HG02763 (cell line): ENCODE measurements at regions not wholly inside any gene's neighbourhood (a gene's known extent, or its start where the extent isn't known, plus 50 kb on each side); places are given as distances from the start of the nearest gene placed in this dataset.

Experiments
- ATAC-seq: cut with Tn5 transposase; IDR thresholded peaks from one replicate; pipeline ENCODE4 v1.9.1; 2021; ENCODE audit warnings: mild to moderate bottlenecking, moderate library complexity; ENCODE audit not compliant: unreplicated experiment

DNA sequence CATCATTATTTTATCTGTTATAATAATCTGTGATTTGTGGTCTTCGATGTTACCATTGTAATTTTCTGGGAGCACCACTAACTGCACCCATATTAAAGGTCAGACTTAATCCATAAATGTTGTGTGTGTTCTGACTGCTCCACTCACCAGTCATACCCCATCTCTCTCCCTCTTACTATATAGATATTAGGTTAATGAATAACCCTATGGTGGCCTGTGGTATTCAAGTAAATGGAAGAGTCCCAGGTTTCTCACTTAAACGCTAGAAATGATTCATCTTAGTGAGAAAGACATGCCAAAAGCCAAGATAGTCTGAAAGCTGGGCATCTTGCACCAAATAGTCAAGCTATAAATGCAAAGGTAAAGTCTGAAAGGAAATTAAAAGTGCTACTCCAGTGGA lies 1358.5 kb downstream of the ROBO2 start:
- no peak for ATAC-seq

DNA sequence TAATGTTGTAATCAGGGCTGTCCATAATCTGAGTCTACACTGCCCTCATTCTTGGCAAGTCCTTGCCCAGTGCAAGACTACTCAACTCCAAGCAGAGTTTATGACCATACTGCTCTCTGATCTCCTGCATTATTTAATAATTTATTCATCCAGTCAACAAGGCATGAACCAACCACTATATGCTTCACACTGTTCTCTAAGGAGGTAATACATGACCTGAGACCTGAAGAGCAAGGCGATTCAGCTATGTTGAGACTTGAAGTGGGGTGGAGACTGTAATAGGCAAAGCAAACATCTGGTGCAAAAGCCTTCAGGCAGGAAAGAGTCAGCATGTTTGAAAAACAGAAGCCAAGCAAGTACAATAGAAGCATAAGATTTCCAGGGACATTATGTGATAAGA lies 1362.8 kb downstream of the ROBO2 start:
- no peak for ATAC-seq

DNA sequence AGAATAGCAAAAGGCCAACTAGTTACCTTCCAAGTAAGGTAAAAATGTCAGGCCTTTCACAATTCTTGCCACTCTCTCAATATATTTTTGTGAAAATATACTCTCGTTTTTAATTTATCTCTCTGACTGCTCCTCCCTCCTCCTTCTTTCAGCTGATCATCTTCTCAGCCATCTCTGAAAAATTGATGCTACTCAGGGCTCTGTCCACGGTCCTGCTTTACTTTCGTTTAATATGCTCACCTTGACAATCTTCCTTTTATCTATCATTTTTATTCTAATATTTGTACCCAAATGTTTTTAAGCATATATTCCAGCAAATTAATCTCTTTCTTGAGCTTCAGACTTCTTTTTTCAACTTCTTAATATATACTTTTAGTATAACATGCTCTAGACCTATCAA lies 1362.1 kb downstream of the ROBO1 start:
- ATAC-seq, result no peak

DNA sequence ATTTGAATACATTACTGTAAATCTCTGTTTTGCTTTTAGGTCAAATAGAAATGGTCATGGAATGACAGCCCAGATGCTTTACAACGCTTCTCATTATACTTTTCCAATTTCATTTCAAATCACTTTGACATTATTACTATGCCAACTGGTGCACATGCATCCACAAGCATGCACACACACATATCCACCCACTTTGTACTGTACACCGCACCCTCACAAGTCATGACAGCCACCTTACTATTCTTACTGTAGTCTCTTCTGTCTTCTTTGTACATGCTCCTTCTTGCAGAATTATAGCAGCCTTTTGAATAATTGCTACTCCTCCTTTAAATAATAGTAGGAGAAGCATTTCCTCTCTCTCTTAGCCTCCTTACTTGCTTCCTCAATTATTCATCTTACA lies 1361.4 kb downstream of the ROBO1 start:
- ATAC-seq, result no peak

DNA sequence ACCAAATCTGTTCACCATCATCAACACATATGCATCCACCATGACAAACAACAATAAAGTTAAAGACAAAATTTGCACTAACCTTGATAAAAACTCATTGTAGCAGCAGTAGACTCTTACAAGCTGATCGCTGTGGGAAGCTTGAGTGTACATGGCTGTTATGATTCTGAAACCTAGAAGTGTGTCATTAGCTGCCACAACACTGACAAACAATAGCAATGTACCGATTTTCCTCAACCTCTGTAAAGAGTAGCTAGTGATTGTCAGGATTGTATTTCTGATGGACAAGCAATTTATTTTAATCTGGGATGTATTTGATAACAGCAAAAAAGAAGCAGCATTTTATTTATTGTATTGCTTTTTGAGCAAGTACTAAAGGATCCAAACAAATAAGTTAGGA lies 1357.7 kb downstream of the ROBO1 start:
- ATAC-seq, result no peak

DNA sequence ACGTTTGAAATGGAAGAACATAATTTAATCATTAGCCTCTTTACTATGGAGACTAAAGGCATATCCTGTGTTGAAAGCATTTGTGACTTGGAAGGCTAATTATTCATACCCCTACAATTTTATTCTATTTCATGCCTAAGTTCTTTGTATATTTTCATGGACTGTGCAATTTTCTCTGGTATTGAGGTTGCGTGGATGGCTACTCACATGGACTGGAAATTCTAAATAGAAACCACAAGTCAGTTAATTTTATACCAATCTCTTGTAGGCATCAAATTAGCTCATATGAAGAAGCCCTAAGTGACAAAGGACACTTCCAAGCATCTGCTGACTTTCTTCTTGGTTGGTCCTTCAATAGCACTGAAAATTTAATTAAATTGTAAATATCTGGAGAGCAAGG lies 1353.5 kb downstream of the ROBO1 start:
- no peak for ATAC-seq

DNA sequence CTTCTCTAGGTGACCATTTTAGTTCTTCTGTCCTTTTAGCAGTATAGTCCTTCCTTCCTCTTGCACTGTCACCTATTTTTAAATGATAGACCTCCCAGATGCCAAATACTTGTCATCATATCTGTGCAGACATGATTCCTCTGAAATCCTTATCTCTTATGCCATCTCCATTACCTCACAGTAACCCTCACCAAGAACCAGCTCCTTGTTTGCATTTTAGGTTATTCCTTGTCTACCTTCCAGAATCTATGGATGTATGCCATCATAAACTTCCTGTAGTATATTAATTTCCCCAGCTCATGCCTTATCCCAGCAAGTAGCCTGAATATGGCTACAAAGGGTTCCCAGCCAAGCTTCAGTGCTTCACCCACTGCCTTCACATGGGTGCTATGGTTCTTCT lies 1347.2 kb downstream of the ROBO1 start:
- no peak for ATAC-seq

DNA sequence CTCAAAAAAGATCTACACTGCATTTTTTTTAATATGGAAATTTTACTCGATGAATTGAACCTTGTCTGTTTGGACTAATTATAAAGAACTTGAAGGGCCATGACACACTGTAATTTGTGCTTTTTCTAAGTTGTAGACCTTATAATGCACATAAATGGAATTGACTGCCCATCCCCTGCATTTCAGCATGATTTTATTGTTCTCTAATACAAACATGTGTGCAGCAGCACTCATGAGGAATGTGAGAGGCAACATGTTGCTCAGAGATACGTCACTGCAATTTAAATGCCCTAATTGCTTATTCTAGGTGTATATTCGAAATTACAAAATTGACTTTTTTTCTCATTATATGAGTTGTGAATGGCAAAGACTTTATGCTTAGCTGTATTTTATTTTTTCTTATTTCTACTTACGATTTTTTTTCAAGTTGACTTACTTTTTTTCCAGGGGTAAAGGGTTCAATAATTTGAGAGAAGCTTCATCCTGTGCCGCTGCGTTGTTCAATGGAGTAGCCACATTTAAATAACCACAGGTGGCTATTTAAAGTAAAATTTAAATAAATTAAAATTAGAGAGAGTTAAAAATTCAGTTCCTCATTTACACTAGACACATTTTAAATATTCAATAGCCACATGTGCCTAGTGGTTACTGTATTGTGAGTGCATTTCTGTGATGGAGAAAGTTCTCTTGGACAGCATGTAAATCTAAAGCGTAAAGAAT lies 1346.4 kb downstream of the ROBO1 start:
- no peak for ATAC-seq

DNA sequence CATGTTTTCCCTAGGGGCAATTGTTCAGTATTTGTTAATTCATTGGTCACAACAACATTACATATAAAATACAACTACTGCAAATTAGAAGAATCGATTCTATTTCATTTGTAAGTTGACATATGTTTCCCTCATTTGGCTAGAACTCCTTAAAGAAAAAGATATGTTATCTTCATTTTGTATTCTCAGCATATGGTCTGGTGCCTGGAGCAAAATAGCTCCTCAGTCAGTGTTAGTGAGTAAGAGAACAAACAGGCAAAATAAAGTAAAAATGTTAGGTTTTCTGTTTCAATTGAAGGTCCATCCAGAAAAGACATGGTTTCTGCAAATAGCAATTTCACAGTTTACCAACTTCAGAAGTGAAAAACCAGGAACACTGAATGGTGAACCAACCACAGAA lies 1343.1 kb downstream of the ROBO1 start:
- no peak for ATAC-seq

DNA sequence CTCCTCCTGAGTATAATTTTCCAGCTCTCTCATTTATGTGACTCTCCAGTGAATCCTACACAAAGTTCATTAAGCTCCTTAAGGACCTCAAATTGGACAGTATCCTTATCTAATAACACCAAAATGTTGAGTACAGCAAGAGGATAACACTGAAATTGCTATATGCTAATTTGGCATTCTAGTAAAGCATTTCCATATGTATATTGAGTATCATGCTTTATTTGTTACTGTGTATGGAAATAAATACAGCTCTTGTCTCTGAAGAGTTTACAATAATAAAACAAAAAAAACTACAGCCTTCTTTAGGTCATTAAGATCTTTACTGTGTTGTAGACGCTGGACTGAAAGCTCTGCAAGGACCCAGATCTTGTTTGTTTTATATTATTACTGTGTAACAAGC lies 1341.3 kb downstream of the ROBO1 start:
- ATAC-seq, result no peak

DNA sequence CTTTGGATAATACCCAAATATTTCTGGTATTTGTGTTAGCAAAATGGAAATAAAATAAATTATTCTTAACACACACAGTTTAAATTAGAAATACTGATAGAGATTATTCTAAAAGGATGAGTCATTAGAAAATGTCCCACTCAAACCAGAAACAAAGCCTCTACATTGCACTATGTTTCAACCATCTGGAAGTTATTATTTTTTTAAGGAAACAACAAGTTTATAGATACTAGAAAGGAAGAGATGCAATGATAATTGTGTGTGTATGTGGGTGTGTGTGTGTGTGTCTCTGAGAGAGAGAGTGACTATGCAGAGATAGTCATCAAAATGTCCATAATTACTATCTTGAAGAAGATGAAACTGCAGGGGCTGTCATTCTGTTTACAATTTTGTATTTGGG lies 1340.5 kb downstream of the ROBO1 start:
- no peak for ATAC-seq

DNA sequence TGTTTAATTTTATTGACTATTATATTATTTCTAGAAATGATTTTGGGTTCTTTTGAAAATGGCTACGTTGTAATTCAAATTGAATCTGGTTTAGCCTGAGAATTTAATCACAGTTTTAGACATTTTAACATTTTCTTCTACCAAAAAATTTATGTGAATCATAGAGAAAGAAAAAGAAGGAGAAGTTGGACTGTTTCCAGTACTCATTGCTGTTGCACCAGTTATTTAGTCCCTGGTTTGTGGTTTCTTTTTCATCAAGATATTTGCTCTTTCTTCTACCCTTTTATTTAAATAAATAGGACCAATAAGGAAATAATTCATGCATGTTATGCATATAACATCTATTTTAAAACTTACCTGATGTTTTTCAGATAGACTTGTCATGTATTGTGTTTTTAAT lies 1337.1 kb downstream of the ROBO1 start:
- no peak for ATAC-seq

DNA sequence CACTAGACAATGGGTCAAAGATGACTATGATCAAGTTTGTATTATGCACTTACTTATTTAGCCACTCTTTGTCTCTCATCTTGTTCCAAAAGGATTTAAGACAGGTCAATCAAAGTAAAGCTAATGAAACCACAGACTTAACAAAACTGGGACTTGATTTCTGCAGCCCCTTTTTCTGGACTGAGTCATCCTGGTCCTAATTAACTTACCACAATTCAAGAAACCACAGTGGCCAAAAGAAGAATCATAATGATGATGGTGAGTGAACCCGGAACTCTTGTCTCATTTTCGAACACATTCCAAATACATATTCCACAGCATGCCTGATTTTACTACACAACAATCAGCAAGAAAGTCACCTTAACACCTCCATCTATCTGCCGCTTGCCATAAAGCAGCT lies 1333.0 kb downstream of the ROBO1 start:
- no peak for ATAC-seq

DNA sequence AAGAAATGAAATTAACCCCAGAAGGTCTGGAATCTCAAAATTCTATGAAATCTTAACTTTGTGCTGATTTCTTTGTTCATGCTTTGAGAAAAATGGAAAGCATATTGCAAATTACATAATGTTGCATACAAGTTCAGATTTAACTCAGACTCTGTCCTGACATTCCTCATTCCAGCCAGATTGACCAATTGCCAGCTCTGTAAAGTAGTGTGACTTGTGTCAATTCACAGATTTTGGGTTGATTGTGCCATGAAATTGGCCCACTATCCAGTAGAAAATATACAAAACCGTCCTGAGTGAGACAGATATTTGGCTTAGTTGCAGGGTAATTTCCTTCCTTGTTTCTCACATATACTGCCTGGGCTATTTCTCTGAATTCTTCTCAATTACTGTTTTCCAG lies 1312.6 kb downstream of the ROBO1 start:
- no peak for ATAC-seq

DNA sequence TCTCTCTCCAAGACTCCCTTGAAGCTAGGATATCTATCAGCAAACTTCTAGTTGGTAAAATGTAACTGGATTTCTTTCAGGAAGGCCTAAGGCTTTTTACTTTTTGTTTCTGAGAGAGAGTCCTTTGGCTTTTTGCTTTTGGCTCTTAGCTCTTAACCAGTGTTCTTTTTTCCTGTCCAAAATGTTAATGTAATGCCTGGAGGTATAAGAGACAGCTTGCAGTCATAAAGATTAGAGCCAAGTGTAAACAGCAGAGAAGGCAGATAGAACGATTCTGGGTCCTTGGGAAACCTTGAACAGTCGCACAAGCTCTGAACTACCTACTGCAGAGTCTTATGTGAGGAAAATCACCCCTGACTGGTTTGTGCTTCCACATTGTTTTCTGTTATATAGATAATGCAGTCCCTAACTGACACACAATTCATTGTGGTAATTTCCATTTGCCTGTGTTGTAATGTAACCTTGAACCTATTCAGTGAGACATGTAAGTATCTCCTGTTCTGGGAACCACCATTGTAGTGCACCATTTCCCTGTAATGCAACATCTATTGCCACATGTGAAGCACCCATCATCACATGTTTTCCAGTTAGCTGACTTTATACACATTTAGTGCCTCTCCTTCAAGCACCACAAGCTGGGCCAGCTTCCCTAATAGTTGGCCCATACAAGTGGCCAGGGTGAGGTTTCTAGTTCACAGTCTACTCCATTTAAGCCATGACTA lies 1311.9 kb downstream of the ROBO1 start:
- no peak for ATAC-seq

DNA sequence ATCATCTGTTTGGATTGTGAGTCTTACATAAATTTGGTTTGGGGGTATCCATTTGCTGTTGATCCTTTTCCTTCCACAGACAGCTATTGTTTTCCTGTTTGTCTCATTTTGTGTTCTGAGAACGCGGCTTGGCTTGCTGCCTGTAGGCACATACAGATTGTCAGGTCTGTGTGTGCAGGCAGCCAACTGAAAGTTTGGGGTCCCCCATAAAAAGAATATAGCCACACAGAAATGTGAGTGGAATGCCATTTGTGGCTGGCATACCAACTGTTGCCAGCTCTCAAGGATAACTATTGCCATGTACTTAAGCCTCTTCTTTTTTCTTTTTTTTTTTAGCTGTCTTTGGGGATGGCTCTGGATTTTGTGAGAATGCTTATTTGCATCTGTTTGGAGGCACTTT lies 1308.0 kb downstream of the ROBO1 start:
- ATAC-seq, result no peak

DNA sequence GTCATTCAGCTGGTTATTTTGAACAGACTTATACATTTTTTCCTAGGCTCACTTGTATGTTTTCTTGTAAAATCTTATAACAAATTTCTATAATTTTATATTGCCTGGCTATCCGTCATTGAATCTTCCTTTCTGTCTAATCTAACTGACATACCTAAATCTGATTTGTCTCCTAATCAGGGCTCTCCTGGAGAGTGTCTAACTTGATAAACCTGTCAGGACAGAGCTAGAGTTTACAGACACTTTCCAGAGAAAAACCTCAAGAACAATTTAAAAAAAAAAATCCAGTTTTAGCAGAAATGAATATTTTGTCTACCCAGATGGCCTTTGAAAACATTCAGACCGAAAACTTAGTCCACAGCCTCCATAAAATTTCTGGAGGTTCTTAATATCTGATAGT lies 1305.8 kb downstream of the ROBO1 start:
- no peak for ATAC-seq

DNA sequence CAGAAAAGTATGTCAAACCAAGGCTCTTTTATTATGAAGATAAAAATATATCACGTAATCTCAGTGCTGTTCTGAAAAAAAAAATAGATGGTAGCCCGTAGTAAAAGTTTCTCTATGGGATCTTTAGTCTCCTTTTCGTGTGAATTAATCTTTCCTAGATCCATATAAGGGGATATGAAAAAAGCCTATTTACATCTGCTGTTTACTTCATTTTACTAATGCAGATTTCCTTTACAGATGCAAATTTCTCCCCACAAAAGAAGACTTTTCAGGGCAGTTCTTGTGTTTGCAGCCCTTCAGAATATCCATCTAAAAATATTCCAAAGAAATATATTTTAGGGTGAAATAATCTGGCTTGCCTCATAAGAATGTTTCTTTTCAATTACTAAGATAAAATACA lies 1291.7 kb downstream of the ROBO1 start:
- no peak for ATAC-seq

DNA sequence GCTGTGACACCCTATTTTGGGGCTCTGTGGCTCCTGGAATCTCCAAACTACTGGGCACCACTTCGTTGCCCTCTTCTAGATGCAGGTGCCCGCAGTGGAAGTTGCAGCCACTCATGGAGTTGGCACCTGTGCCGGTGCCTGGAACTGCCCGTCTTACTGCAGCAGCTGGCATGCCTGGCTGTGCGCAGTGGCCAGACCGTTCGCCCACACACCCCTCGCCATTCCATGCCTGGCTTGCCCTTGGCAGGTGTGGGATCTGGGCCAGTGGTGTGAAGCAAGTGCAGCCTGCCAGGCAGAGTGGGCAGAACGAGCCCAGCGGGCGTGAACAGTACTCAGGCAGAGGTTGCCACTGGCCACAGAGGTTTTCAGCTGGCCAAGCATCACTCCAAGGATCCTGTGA lies 1286.7 kb downstream of the ROBO1 start:
- ATAC-seq, result no peak

DNA sequence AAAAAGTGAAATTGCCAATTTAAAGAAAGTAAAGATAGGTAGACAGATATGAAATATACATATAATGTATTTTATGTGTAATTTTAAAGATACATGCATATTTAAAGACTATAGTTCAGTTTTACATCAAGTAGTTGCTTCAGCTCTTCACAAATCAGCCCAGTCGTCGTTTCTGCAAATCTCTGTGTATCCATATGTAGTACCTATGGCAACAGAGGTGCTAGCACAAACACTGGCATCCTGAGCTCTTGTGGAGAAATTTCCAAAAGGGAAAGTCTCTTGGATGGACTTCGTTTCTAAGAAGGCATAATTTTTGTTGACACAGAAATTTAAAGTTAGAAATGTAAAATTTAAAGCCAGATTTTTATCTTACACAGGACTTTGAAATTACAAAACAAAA lies 1284.7 kb downstream of the ROBO1 start:
- no peak for ATAC-seq

DNA sequence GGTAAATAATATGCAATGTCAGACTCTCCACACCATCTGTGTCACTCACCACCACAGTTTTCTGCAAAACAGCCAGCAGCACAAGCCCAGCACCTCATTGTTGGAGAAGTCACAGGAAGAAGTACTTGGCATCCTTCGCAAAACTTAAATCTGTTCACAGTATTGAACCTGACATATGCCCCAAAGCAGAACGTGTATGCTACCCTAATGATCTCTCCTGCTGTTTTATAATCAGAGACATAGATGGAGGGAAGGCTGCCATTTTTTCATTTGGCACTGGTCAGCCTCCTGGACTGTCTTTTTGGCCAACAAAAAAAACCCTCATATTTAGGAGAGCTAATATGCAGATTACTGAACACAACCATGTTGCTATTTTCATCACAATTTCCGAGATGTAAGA lies 1272.9 kb downstream of the ROBO1 start:
- ATAC-seq, result no peak

DNA sequence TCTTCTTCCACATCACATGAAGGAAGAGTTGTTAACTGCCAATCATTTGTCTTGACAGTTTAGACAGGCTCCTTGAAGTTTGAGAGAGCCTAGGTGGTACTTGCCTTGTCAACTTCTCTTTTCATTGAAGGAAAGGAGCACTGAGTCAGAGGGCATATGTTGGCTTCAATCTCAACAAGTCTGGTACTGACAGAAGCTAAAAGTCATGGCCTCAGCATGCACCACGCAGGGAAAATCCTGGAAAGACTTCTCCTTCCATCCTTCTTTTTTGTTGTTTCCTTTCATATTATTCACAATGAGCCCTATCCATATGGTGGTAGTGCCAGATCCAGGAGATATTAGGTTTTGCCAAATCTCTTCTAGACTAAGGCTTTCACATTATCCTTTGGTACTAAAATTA lies 1272.5 kb downstream of the ROBO1 start:
- ATAC-seq, result no peak

DNA sequence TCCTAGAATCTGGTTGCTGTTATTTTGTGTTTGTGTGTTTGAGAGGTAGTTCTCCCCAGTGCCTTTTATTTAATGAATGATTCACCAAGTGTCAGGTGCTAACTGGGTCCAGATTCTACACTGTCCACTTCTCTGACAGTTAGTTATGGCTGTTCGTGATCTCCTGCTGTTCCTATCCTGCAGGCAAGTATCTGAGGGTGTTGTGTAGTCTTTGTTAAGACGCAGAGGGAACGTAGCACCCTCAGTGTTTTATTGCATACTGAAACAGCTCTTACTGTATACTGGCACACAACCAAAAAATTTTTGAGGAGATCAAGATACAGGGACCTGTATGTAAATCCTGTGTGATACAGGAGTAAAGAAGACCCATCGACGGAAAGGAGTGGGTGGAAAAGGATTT lies 1271.3 kb downstream of the ROBO1 start:
- no peak for ATAC-seq
